Type B pancreatic cell (in vitro differentiated cells): ENCODE measurements at regions not wholly inside any gene's neighbourhood (a gene's known extent, or its start where the extent isn't known, plus 50 kb on each side); places are given as distances from the start of the nearest gene placed in this dataset.
A peak's percentile ranks its signal among the peaks of the same experiment; 100 is the strongest.

Experiments used
- DNase-seq: peaks from one replicate; pipeline ENCODE4 v3.0.0; 2021; ENCODE audit warnings: mixed read lengths; ENCODE audit not compliant: unreplicated experiment; ENCODE audit errors: extremely low spot score
- H3K27ac Mint-ChIP-seq: 2 replicates; pipeline ENCODE4 v1.8.0; 2021; ENCODE audit warnings: mild to moderate bottlenecking, mixed read lengths
- H3K27me3 Mint-ChIP-seq: 2 replicates; pipeline ENCODE4 v1.8.0; 2021; ENCODE audit warnings: mixed read lengths
- H3K36me3 Mint-ChIP-seq: 2 replicates; pipeline ENCODE4 v1.8.0; 2021; ENCODE audit warnings: mixed read lengths
- H3K4me1 Mint-ChIP-seq: one replicate; pipeline ENCODE4 v1.8.0; 2021; ENCODE audit warnings: mixed read lengths; ENCODE audit not compliant: unreplicated experiment
- H3K4me3 Mint-ChIP-seq: 2 replicates; pipeline ENCODE4 v1.8.0; 2021; ENCODE audit warnings: mild to moderate bottlenecking, mixed read lengths
- H3K9me3 Mint-ChIP-seq: 2 replicates; pipeline ENCODE4 v1.8.0; 2021; ENCODE audit warnings: mixed read lengths
- CTCF ChIP-seq: fragments of 200-600 bp; sonication (generic); conservative IDR thresholded peaks from 2 replicates; pipeline ENCODE4 v1.5.0; 2021; ENCODE audit warnings: antibody characterized with exemption, mild to moderate bottlenecking

GRCh38 chr3:72429589-72430353 lies 418.5 kb downstream of the SHQ1 start:
- Mint-ChIP-seq H3K9me3 (no peaks in the 10 kb centered on the region), H3K4me3 (no peak overlapping the region), H3K27me3 (no peaks in the 10 kb centered on the region), H3K4me1 (peaks cover 64% of the 10 kb centered on the region), H3K36me3 (peaks cover 13% of the 10 kb centered on the region), H3K27ac (no peak overlapping the region)
- TF ChIP-seq CTCF = no peak
- no peak for DNase-seq

GRCh38 chr3:72428803-72429202 lies 419.4 kb downstream of the SHQ1 start:
- Mint-ChIP-seq H3K27ac (no peak overlapping the region), H3K36me3 (peaks cover 9% of the 10 kb centered on the region), H3K9me3 (no peaks in the 10 kb centered on the region), H3K4me3 (peak overlapping the region; percentile 5), H3K27me3 (no peaks in the 10 kb centered on the region), H3K4me1 (peaks cover 60% of the 10 kb centered on the region)
- DNase-seq = no peak
- TF ChIP-seq CTCF = no peak

GRCh38 chr3:72427624-72428023 lies 420.6 kb downstream of the SHQ1 start:
- TF ChIP-seq CTCF = no peak
- Mint-ChIP-seq H3K27me3 (no peaks in the 10 kb centered on the region), H3K27ac (peak overlapping the region; percentile 88), H3K4me1 (peaks cover 49% of the 10 kb centered on the region), H3K4me3 (no peak overlapping the region), H3K9me3 (no peaks in the 10 kb centered on the region), H3K36me3 (peaks cover 11% of the 10 kb centered on the region)
- DNase-seq = no peak

- H3K27me3 Mint-ChIP-seq = no peaks in the 10 kb centered on the region
- no peak for DNase-seq
- H3K4me3 Mint-ChIP-seq = peak overlapping the region; percentile 66
- peaks cover 41% of the 10 kb centered on the region for H3K4me1 Mint-ChIP-seq
- H3K9me3 Mint-ChIP-seq = no peaks in the 10 kb centered on the region
- H3K36me3 Mint-ChIP-seq = peaks cover 10% of the 10 kb centered on the region
- peak overlapping the region; percentile 88 for H3K27ac Mint-ChIP-seq
- no peak for TF ChIP-seq CTCF
Observed at GRCh38 chr3:72426618-72427397, 421.4 kb downstream of the SHQ1 start.

GRCh38 chr3:72423643-72424042 lies 424.6 kb downstream of the SHQ1 start:
- Mint-ChIP-seq H3K27ac (no peak overlapping the region), H3K36me3 (peaks cover 28% of the 10 kb centered on the region), H3K9me3 (peaks cover 7% of the 10 kb centered on the region), H3K4me1 (peaks cover 26% of the 10 kb centered on the region), H3K4me3 (no peak overlapping the region), H3K27me3 (no peaks in the 10 kb centered on the region)
- no peak for TF ChIP-seq CTCF
- no peak for DNase-seq
